CD14-positive monocyte (primary cell): ENCODE measurements at regions not wholly inside any gene's neighbourhood (a gene's known extent, or its start where the extent isn't known, plus 50 kb on each side); places are given as distances from the start of the nearest gene placed in this dataset.

Experiments used
- DNase-seq, 3 donors: peaks; one replicate each; pipeline ENCODE4 v3.0.0-alpha.2; 2011 to 2022
- H2AFZ ChIP-seq: 2 replicates; pipeline ENCODE4 v1.6.0; 2012; ENCODE audit warnings: mild to moderate bottlenecking, low read depth, low read length, inconsistent platforms; ENCODE audit not compliant: insufficient read depth, poor library complexity, severe bottlenecking
- H3K27ac ChIP-seq, 2 donors: 1 replicate in 1 of 2; 2 replicates in 1 of 2; pipeline ENCODE4 v1.5.1; 2012 to 2013; ENCODE audit warnings: low read length in 2 of 2, control low read depth in 1 of 2, inconsistent platforms in 1 of 2, low read depth in 1 of 2, mild to moderate bottlenecking in 1 of 2
- H3K27me3 ChIP-seq, 2 donors: one replicate each; pipeline versions ENCODE4 v1.6.0 to v1.6.1; 2011 to 2013; ENCODE audit warnings: low read length in 2 of 2; ENCODE audit not compliant: control insufficient read depth in 2 of 2, insufficient read depth in 2 of 2
- H3K36me3 ChIP-seq, 2 donors: replicated peaks in 1 of 2; 1 replicate in 1 of 2; 2 replicates in 1 of 2; pipeline versions ENCODE4 v1.5.1 to v1.6.1; 2012 to 2013; ENCODE audit warnings: low read length in 2 of 2, control low read depth in 1 of 2, inconsistent platforms in 1 of 2, mild to moderate bottlenecking in 1 of 2; ENCODE audit not compliant: insufficient read depth in 2 of 2, control insufficient read depth in 1 of 2
- H3K4me1 ChIP-seq, 2 donors: 1 replicate in 1 of 2; 2 replicates in 1 of 2; pipeline versions ENCODE4 v1.5.1 to v1.6.1; 2012 to 2013; ENCODE audit warnings: low read length in 2 of 2, control low read depth in 1 of 2, inconsistent platforms in 1 of 2, mild to moderate bottlenecking in 1 of 2, moderate library complexity in 1 of 2; ENCODE audit not compliant: insufficient read depth in 2 of 2, control insufficient read depth in 1 of 2
- H3K4me2 ChIP-seq: replicated peaks from 2 replicates; pipeline ENCODE3; 2012; ENCODE audit warnings: low read length, moderate library complexity, mild to moderate bottlenecking; ENCODE audit not compliant: poor library complexity, severe bottlenecking; ENCODE audit errors: extremely low read depth
- H3K4me3 ChIP-seq, 3 experiments: fragments of 200-600 bp in 1 of 3; sonication (generic) in 1 of 3; replicated peaks in 1 of 3; 1 replicate in 2 of 3; 2 replicates in 1 of 3; pipeline ENCODE4 v1.5.1; 2011 to 2013; ENCODE audit warnings: low read length in 3 of 3, mild to moderate bottlenecking in 3 of 3, control low read depth in 2 of 3, low read depth in 2 of 3, inconsistent platforms in 1 of 3, moderate library complexity in 1 of 3
- H3K79me2 ChIP-seq: 2 replicates; pipeline ENCODE4 v1.6.0; 2012; ENCODE audit warnings: mild to moderate bottlenecking, control low read depth, inconsistent platforms, low read length, moderate library complexity; ENCODE audit not compliant: insufficient read depth
- H3K9ac ChIP-seq: 2 replicates; pipeline ENCODE4 v1.6.0; 2017; ENCODE audit warnings: low read length, mild to moderate bottlenecking; ENCODE audit not compliant: insufficient read depth, poor library complexity, severe bottlenecking
- H3K9me3 ChIP-seq, 2 donors: replicated peaks in 1 of 2; 1 replicate in 1 of 2; 2 replicates in 1 of 2; pipeline versions ENCODE4 v1.5.1 to v1.6.1; 2012 to 2013; ENCODE audit warnings: low read length in 2 of 2, control low read depth in 1 of 2; ENCODE audit not compliant: control insufficient read depth in 1 of 2, insufficient read depth in 1 of 2
- H4K20me1 ChIP-seq: 2 replicates; pipeline ENCODE4 v1.6.0; 2012; ENCODE audit warnings: mild to moderate bottlenecking, low read length, control low read depth, moderate library complexity; ENCODE audit not compliant: insufficient read depth
- H3K27ac Mint-ChIP-seq, 7 donors: one replicate each; pipeline ENCODE4 v1.8.0; 2020; ENCODE audit warnings: mild to moderate bottlenecking in 7 of 7, mixed read lengths in 7 of 7, moderate library complexity in 6 of 7, inconsistent platforms in 2 of 7
- H3K27me3 Mint-ChIP-seq, 3 donors: one replicate each; pipeline ENCODE4 v1.8.0; 2021 to 2022; ENCODE audit warnings: low read depth in 3 of 3, mild to moderate bottlenecking in 3 of 3, mixed read lengths in 3 of 3, moderate library complexity in 3 of 3, inconsistent platforms in 1 of 3
- H3K36me3 Mint-ChIP-seq, 2 donors: one replicate each; pipeline ENCODE4 v1.8.0; 2020; ENCODE audit warnings: mixed read lengths in 2 of 2, inconsistent platforms in 1 of 2, mild to moderate bottlenecking in 1 of 2
- H3K4me1 Mint-ChIP-seq: one replicate; pipeline ENCODE4 v1.8.0; 2020; ENCODE audit warnings: mild to moderate bottlenecking, mixed read lengths
- H3K4me3 Mint-ChIP-seq, 2 donors: one replicate each; pipeline ENCODE4 v1.8.0; 2020; ENCODE audit warnings: mild to moderate bottlenecking in 2 of 2, mixed read lengths in 2 of 2, moderate library complexity in 1 of 2
- H3K9me3 Mint-ChIP-seq, 7 donors: one replicate each; pipeline ENCODE4 v1.8.0; 2020 to 2022; ENCODE audit warnings: mixed read lengths in 7 of 7, mild to moderate bottlenecking in 6 of 7, moderate library complexity in 6 of 7, inconsistent platforms in 2 of 7
- WGBS: methylation state at CpG from one replicate; pipeline ENCODE4 v1.1.5; 2013; ENCODE audit warnings: missing lambda C conversion rate; ENCODE audit not compliant: insufficient coverage; 5-methylcytosine and 5-hydroxymethylcytosine counted together
- intact Hi-C, 2 donors: fragments of 100-400 bp; cut with micrococcal nuclease; formaldehyde crosslinking; loops; one replicate each; pipeline versions ENCODE4 v1.15.0 to v1.15.1; 2023
- TF ChIP-seq, protein P1 (sequence below): fragments of 200-600 bp; IDR thresholded peaks from one replicate; pipeline ENCODE4 v1.8.0; 2022; ENCODE audit warnings: antibody characterized with exemption, mild to moderate bottlenecking

DNA sequence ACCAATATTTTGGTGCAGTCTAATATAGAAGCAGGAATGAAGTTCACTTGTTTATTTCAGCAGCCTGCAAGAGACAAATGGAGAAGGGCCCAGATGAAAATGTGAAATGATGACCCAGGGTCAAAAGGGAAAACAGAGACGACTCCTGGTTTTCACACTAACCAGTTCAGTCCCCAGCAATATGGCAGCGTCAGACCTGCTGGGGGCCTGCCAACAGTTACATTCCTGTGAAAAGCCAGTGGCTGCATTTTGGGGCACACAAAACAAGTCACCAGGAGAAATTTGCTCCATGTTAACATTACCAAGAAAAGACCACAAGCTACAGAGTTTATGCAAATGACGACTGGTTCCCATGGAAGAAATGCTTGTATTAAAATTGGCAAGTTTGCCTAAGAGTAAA lies 80.2 kb downstream of the CCDC34 start:
- Histone ChIP-seq H3K9me3 (no peaks in the 10 kb centered on the region), H3K4me1 (no peaks in the 10 kb centered on the region), H4K20me1 (no peaks in the 10 kb centered on the region), H3K27me3 (no peaks in the 10 kb centered on the region), H3K4me3 (no peak overlapping the region), H3K27ac (no peak overlapping the region), H3K79me2 (no peaks in the 10 kb centered on the region), H3K9ac (no peak overlapping the region), H3K4me2 (no peak overlapping the region), H3K36me3 (no peaks in the 10 kb centered on the region), H2AFZ (no peak overlapping the region)
- no peaks in the 10 kb centered on the region for H3K36me3 Mint-ChIP-seq
- 71% methylated on average over 1 of the region's 3 CpGs for WGBS
- H3K27me3 Mint-ChIP-seq: peaks cover 0 to 2% (median 0%) of the 10 kb centered on the region in 3 donors
- no peaks in the 10 kb centered on the region for H3K4me1 Mint-ChIP-seq
- no peak overlapping the region for H3K4me3 Mint-ChIP-seq
- TF ChIP-seq, protein P1, sequence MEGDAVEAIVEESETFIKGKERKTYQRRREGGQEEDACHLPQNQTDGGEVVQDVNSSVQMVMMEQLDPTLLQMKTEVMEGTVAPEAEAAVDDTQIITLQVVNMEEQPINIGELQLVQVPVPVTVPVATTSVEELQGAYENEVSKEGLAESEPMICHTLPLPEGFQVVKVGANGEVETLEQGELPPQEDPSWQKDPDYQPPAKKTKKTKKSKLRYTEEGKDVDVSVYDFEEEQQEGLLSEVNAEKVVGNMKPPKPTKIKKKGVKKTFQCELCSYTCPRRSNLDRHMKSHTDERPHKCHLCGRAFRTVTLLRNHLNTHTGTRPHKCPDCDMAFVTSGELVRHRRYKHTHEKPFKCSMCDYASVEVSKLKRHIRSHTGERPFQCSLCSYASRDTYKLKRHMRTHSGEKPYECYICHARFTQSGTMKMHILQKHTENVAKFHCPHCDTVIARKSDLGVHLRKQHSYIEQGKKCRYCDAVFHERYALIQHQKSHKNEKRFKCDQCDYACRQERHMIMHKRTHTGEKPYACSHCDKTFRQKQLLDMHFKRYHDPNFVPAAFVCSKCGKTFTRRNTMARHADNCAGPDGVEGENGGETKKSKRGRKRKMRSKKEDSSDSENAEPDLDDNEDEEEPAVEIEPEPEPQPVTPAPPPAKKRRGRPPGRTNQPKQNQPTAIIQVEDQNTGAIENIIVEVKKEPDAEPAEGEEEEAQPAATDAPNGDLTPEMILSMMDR: no peak
- no peak overlapping the region for H3K27ac Mint-ChIP-seq
- intact Hi-C loops: no loop called here
- H3K9me3 Mint-ChIP-seq: peaks cover 0 to 7% (median under 1%) of the 10 kb centered on the region in 7 donors
- no peak for DNase-seq

DNA sequence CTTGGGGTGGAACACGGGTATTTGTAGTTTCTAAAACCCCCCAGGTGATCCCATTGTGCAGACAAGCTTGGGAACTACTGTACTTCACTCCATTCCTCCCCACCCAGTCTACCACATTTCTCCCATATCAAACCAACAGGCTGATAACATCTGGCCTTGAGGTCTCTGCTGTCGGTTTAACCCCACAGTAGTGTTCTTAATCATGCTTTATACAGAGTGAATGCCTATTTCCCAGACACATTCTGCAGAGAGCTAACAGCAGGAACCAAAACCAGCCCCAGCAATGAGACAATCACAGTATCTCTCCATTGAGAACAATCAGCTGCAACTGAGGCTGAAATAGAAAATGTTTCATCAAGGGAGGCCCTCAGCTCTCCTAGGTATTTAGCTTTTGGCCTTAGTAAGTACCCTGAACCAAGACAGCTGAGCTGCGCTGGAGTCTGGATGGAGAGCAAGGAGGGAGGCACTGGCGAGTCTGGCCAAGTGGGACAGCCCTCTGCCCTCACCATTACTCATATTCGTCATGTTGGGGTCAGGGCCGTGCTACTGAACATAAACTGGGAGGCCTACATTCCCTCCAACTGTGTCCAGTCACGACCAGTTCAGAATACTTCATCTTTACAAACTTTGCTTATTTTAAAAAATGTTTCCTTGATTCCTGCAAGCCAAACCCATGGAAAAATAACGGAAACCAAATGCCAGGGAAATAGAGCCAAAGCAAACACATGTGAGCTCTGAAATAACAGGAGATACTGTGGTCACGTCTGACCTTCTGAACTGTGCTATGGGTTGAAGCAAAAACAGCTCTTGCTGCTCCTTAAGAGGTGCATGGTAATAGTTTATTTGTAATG lies 81.0 kb downstream of the CCDC34 start:
- no peaks in the 10 kb centered on the region for H4K20me1 ChIP-seq
- no peaks in the 10 kb centered on the region for H3K4me1 Mint-ChIP-seq
- 68% methylated on average over 8 of the region's 9 CpGs for WGBS
- H3K4me1 ChIP-seq: no peaks in the 10 kb centered on the region
- H3K4me3 ChIP-seq: no peak overlapping the region
- H3K4me2 ChIP-seq: no peak overlapping the region
- H3K27ac Mint-ChIP-seq: no peak overlapping the region
- intact Hi-C loops: no loop called here
- no peaks in the 10 kb centered on the region for H3K36me3 ChIP-seq
- DNase-seq: no peak
- no peaks in the 10 kb centered on the region for H3K9me3 ChIP-seq
- H3K27me3 Mint-ChIP-seq: peaks cover 0 to 2% (median 0%) of the 10 kb centered on the region in 3 donors
- TF ChIP-seq, protein P1: no peak
- peaks cover 0 to 6% (median 0%) of the 10 kb centered on the region in 7 donors for H3K9me3 Mint-ChIP-seq
- no peak overlapping the region for H3K9ac ChIP-seq
- H3K27me3 ChIP-seq: no peaks in the 10 kb centered on the region
- H3K36me3 Mint-ChIP-seq: no peaks in the 10 kb centered on the region
- no peaks in the 10 kb centered on the region for H3K79me2 ChIP-seq
- no peak overlapping the region for H2AFZ ChIP-seq
- H3K4me3 Mint-ChIP-seq: no peak overlapping the region
- no peak overlapping the region for H3K27ac ChIP-seq
